IMR-90 (cell line): ENCODE measurements at regions not wholly inside any gene's neighbourhood (a gene's known extent, or its start where the extent isn't known, plus 50 kb on each side); places are given as distances from the start of the nearest gene placed in this dataset.
A peak's percentile ranks its signal among the peaks of the same experiment; 100 is the strongest.

Source experiments
- ATAC-seq: fragments of 200-7000 bp; cut with Tn5 transposase; 2 replicates; pipeline ENCODE4 v1.9.1; 2020; ENCODE audit warnings: low read depth, mild to moderate bottlenecking, moderate library complexity
- BruUV-seq: library from RNA; stranded (reverse); fragments of 400-500 nt; replicated peaks from 2 replicates; lab custom pipeline; 2021; lab: Mats Ljungman, UMichigan
- CTCF ChIA-PET: fragments of 300-600 bp; formaldehyde crosslinking; extraction: SDS; loops from one replicate; lab custom pipeline; 2021; ENCODE audit warnings: antibody characterized with exemption; lab: Yijun Ruan, JAX
- POLR2A ChIA-PET: fragments of 300-600 bp; sonication (Branson Sonifier 250); formaldehyde crosslinking; loops from one replicate; lab custom pipeline; 2022; ENCODE audit warnings: antibody characterized with exemption; ENCODE audit not compliant: unreplicated experiment; lab: Charles Lee
- DNase-seq: peaks from one replicate; pipeline ENCODE4 v3.0.0; 2013
- H2AFZ ChIP-seq: replicated peaks from 2 replicates; pipeline ENCODE3; 2013; ENCODE audit warnings: low read length, mild to moderate bottlenecking; ENCODE audit not compliant: poor library complexity
- H2AK5ac ChIP-seq: 2 replicates; pipeline ENCODE4 v1.6.1; 2013; ENCODE audit warnings: low read depth, low read length, inconsistent platforms
- H2AK9ac ChIP-seq: replicated peaks from 2 replicates; pipeline ENCODE3; 2013; ENCODE audit warnings: mild to moderate bottlenecking, low read depth, low read length, moderate library complexity; ENCODE audit not compliant: poor library complexity
- H2BK120ac ChIP-seq: 2 replicates; pipeline ENCODE4 v1.6.1; 2013; ENCODE audit warnings: low read depth, low read length, inconsistent platforms
- H2BK15ac ChIP-seq: 3 replicates; pipeline ENCODE4 v1.6.1; 2013; ENCODE audit warnings: low read depth, low read length, inconsistent platforms
- H2BK20ac ChIP-seq: 2 replicates; pipeline ENCODE4 v1.6.1; 2013; ENCODE audit warnings: low read depth, mild to moderate bottlenecking, inconsistent platforms, low read length, moderate library complexity
- H2BK5ac ChIP-seq: 2 replicates; pipeline ENCODE4 v1.6.1; 2013; ENCODE audit warnings: mild to moderate bottlenecking, low read depth, low read length, inconsistent platforms; ENCODE audit not compliant: poor library complexity, severe bottlenecking
- H3K14ac ChIP-seq: replicated peaks from 2 replicates; pipeline ENCODE4 v1.6.1; 2013; ENCODE audit warnings: low read depth, low read length, inconsistent platforms
- H3K18ac ChIP-seq: 2 replicates; pipeline ENCODE4 v1.6.1; 2013; ENCODE audit warnings: low read depth, low read length, control low read depth
- H3K23ac ChIP-seq: 2 replicates; pipeline ENCODE4 v1.6.1; 2013; ENCODE audit warnings: low read depth, low read length, inconsistent platforms
- H3K27ac ChIP-seq: 2 replicates; pipeline ENCODE4 v1.5.1; 2013; ENCODE audit warnings: mild to moderate bottlenecking, control low read depth, low read length; ENCODE audit not compliant: insufficient read depth
- H3K27me3 ChIP-seq: 2 replicates; pipeline ENCODE4 v1.6.1; 2013; ENCODE audit warnings: low read length; ENCODE audit not compliant: control insufficient read depth, insufficient read depth
- H3K36me3 ChIP-seq: 2 replicates; pipeline ENCODE4 v1.6.1; 2013; ENCODE audit warnings: low read length, mixed read lengths; ENCODE audit not compliant: control insufficient read depth, insufficient read depth
- H3K4ac ChIP-seq: 2 replicates; pipeline ENCODE4 v1.6.1; 2013; ENCODE audit warnings: low read depth, low read length, inconsistent platforms
- H3K4me1 ChIP-seq: 2 replicates; pipeline ENCODE4 v1.6.1; 2013; ENCODE audit warnings: low read length, mixed read lengths; ENCODE audit not compliant: control insufficient read depth, insufficient read depth
- H3K4me2 ChIP-seq: 2 replicates; pipeline ENCODE4 v1.6.1; 2013; ENCODE audit warnings: low read depth, mild to moderate bottlenecking, control low read depth, low read length, moderate library complexity
- H3K4me3 ChIP-seq: 2 replicates; pipeline ENCODE4 v1.5.1; 2013; ENCODE audit warnings: low read depth, mild to moderate bottlenecking, control low read depth, low read length, moderate library complexity; ENCODE audit not compliant: insufficient read depth
- H3K56ac ChIP-seq: 2 replicates; pipeline ENCODE4 v1.6.1; 2013; ENCODE audit warnings: low read length, inconsistent platforms; ENCODE audit not compliant: insufficient read depth; ENCODE audit errors: extremely low read depth
- H3K79me1 ChIP-seq, 2 experiments: 2 replicates each; pipeline ENCODE4 v1.6.1; 2013; ENCODE audit warnings: low read length in 2 of 2, inconsistent platforms in 1 of 2, low read depth in 1 of 2
- H3K9ac ChIP-seq: 2 replicates; pipeline ENCODE4 v1.6.1; 2013; ENCODE audit warnings: low read depth, low read length, control low read depth
- H3K9me1 ChIP-seq: 2 replicates; pipeline ENCODE4 v1.6.1; 2013; ENCODE audit warnings: low read length, inconsistent platforms; ENCODE audit not compliant: insufficient read depth
- H3K9me3 ChIP-seq: 2 replicates; pipeline ENCODE4 v1.6.1; 2013; ENCODE audit warnings: low read length; ENCODE audit not compliant: control insufficient read depth, insufficient read depth
- H4K20me1 ChIP-seq: 2 replicates; pipeline ENCODE4 v1.6.1; 2013; ENCODE audit warnings: low read length, inconsistent platforms; ENCODE audit not compliant: insufficient read depth
- H4K5ac ChIP-seq: 2 replicates; pipeline ENCODE4 v1.6.1; 2013; ENCODE audit warnings: mild to moderate bottlenecking, low read depth, low read length, control low read depth
- H4K8ac ChIP-seq, 2 experiments: 2 replicates each; pipeline ENCODE4 v1.6.1; 2013; ENCODE audit warnings: low read depth in 2 of 2, low read length in 2 of 2, control low read depth in 1 of 2, inconsistent platforms in 1 of 2
- H4K91ac ChIP-seq: 2 replicates; pipeline ENCODE4 v1.6.1; 2013; ENCODE audit warnings: low read depth, low read length, inconsistent platforms; ENCODE audit not compliant: insufficient read depth
- BHLHE40 ChIP-seq: fragments of 150-350 bp; IDR thresholded peaks from 2 replicates; pipeline ENCODE4 v1.6.1; 2016; ENCODE audit warnings: mild to moderate bottlenecking, low read depth, low read length
- MAFK ChIP-seq: IDR thresholded peaks from 2 replicates; pipeline ENCODE4 v1.6.1; 2012; ENCODE audit warnings: low read depth, low read length, improper control_type of control experiment
- NFE2L2 ChIP-seq: fragments of 150-350 bp; IDR thresholded peaks from 2 replicates; pipeline ENCODE4 v1.6.1; 2016; ENCODE audit warnings: low read depth, mild to moderate bottlenecking, low read length
- WGBS, 2 experiments: methylation state at CpG; one replicate each; pipeline versions ENCODE4 v1.1.5 to v1.1.7; 2013; ENCODE audit warnings: missing lambda C conversion rate in 2 of 2; ENCODE audit not compliant: insufficient read length in 1 of 2; ENCODE audit errors: extremely low coverage in 2 of 2; 5-methylcytosine and 5-hydroxymethylcytosine counted together
- dilution Hi-C: fragments of 300-500 bp; cut with HindIII; formaldehyde crosslinking; loops from one replicate; pipeline ENCODE4 v1.14.3; 2018; ENCODE audit warnings: low sequenced_read_pairs; ENCODE audit not compliant: unreplicated experiment
- in situ Hi-C: fragments of 300-500 bp; cut with MboI; formaldehyde crosslinking; loops from 3 replicates; pipeline ENCODE4 v1.14.3; 2019; ENCODE audit warnings: low sequenced_read_pairs, inconsistent platforms, mixed read lengths
- intact Hi-C: fragments of 100-400 bp; cut with micrococcal nuclease; formaldehyde crosslinking; loops from 2 replicates; pipeline ENCODE4 v1.10.0; 2022

- H4K91ac ChIP-seq, result peak overlapping the region; percentile 58; the same call in 1 of the 2 replicates
- no peaks in the 10 kb centered on the region for H4K20me1 ChIP-seq
- no peak overlapping the region; the same call in 1 of the 2 replicates for H3K23ac ChIP-seq
- H3K36me3 ChIP-seq, result no peaks in the 10 kb centered on the region
- H2AFZ ChIP-seq, result no peak overlapping the region
- peaks cover 27% of the 10 kb centered on the region for H3K4me1 ChIP-seq
- no TSS peak for BruUV-seq
- H3K56ac ChIP-seq, result no peak overlapping the region
- no peak overlapping the region for H3K4me3 ChIP-seq
- in situ Hi-C loops (no loop called here), dilution Hi-C loops (no loop called here), intact Hi-C loops (no loop called here)
- H2AK9ac ChIP-seq, result no peak overlapping the region
- H2AK5ac ChIP-seq, result peak overlapping the region; percentile 54; the same call in 1 of the 2 replicates
- TF ChIP-seq MAFK (peak; percentile 19; the same call in 1 of the 2 replicates), NFE2L2 (peak; percentile 74), BHLHE40 (no peak)
- peak overlapping the region; percentile 41; the same call in 1 of the 2 replicates for H3K4ac ChIP-seq
- H3K9me1 ChIP-seq, result peaks cover 11% of the 10 kb centered on the region; the same call in 1 of the 2 replicates
- peak overlapping the region; percentile 55 for H3K14ac ChIP-seq
- no peak overlapping the region for H4K5ac ChIP-seq
- peak overlapping the region; percentile 78; the same call in 1 of the 2 replicates for H2BK20ac ChIP-seq
- ATAC-seq (no peak), DNase-seq (no peak)
- ChIA-PET POLR2A (no interaction called here), CTCF (interaction anchor here (0.6 kb wide), 1 partner anchor 37 kb away, joined by 6 read pairs; no protein-coding TSS in a partner anchor)
- WGBS, 2 experiments, result no CpG with 5 or more reads among the region's 3 CpGs
- no peaks in the 10 kb centered on the region for H3K27me3 ChIP-seq
- H3K27ac ChIP-seq, result no peak overlapping the region; the same call in 1 of the 2 replicates
- H2BK120ac ChIP-seq, result peak overlapping the region; percentile 63; the same call in 1 of the 2 replicates
- 0 out of 4 replicates have a peak, but pooled peaks cover 0 to 3% of the 10 kb centered on the region in 2 experiments for H3K79me1 ChIP-seq
- H3K9ac ChIP-seq, result no peak overlapping the region
- peak overlapping the region; percentile 68; the same call in 1 of the 3 replicates for H2BK15ac ChIP-seq
- H4K8ac ChIP-seq, result 0 out of 4 replicates have a peak overlapping the region, but pooled peaks of 1 of the 2 experiments have one; percentile 47
- no peak overlapping the region for H3K4me2 ChIP-seq
- peak overlapping the region; percentile 22 for H2BK5ac ChIP-seq
- H3K9me3 ChIP-seq, result no peaks in the 10 kb centered on the region
- peak overlapping the region; percentile 74 for H3K18ac ChIP-seq
Observed at GRCh38 chr9:115675834-115676233, 477.8 kb upstream of the PAPPA start.
